MM.1S (cell line): ENCODE measurements at regions not wholly inside any gene's neighbourhood (a gene's known extent, or its start where the extent isn't known, plus 50 kb on each side); places are given as distances from the start of the nearest gene placed in this dataset.
A peak's percentile ranks its signal among the peaks of the same experiment; 100 is the strongest.

ENCODE experiments used
- DNase-seq: peaks from one replicate; pipeline ENCODE4 v3.0.0-alpha.2; 2015
- H2AFZ ChIP-seq: fragments of 300-600 bp; sonication (generic); 2 replicates; pipeline ENCODE4 v1.6.0; 2016; ENCODE audit warnings: antibody characterized with exemption, low read length
- H3F3A ChIP-seq: fragments of 300-600 bp; sonication (generic); 2 replicates; pipeline ENCODE4 v1.6.1; 2016; ENCODE audit warnings: mild to moderate bottlenecking, antibody characterized with exemption, low read length, moderate library complexity, mixed read lengths; ENCODE audit not compliant: insufficient read depth
- H3K27ac ChIP-seq: fragments of 300-600 bp; sonication (generic); 2 replicates; pipeline ENCODE4 v1.5.1; 2016; ENCODE audit warnings: mild to moderate bottlenecking, low read length
- H3K27me3 ChIP-seq: fragments of 300-600 bp; sonication (generic); replicated peaks from 2 replicates; pipeline ENCODE4 v1.6.0; 2016; ENCODE audit warnings: low read length; ENCODE audit not compliant: insufficient read depth
- H3K36me3 ChIP-seq: fragments of 300-600 bp; sonication (generic); replicated peaks from 2 replicates; pipeline ENCODE4 v1.6.1; 2016; ENCODE audit warnings: mild to moderate bottlenecking, low read length, mixed read lengths; ENCODE audit not compliant: insufficient read depth
- H3K4me1 ChIP-seq: fragments of 300-600 bp; sonication (generic); 2 replicates; pipeline ENCODE4 v1.6.1; 2016; ENCODE audit warnings: low read length, mixed read lengths
- H3K4me2 ChIP-seq: fragments of 300-600 bp; sonication (generic); 2 replicates; pipeline ENCODE4 v1.6.0; 2016; ENCODE audit warnings: low read depth, low read length
- H3K4me3 ChIP-seq: fragments of 300-600 bp; sonication (generic); 2 replicates; pipeline ENCODE4 v1.5.1; 2016; ENCODE audit warnings: low read length, mixed read lengths
- H3K79me2 ChIP-seq: fragments of 300-600 bp; sonication (generic); 2 replicates; pipeline ENCODE4 v1.6.1; 2016; ENCODE audit warnings: mixed run types, low read length, mixed read lengths
- H3K9ac ChIP-seq: fragments of 300-600 bp; sonication (generic); 2 replicates; pipeline ENCODE4 v1.6.1; 2016; ENCODE audit warnings: low read length, mixed read lengths
- H3K9me2 ChIP-seq: fragments of 300-600 bp; sonication (generic); replicated peaks from 2 replicates; pipeline ENCODE4 v1.6.1; 2016; ENCODE audit warnings: mild to moderate bottlenecking, low read length, mixed read lengths; ENCODE audit not compliant: insufficient read depth
- H3K9me3 ChIP-seq: fragments of 300-600 bp; sonication (generic); replicated peaks from 2 replicates; pipeline ENCODE4 v1.6.1; 2016; ENCODE audit warnings: mild to moderate bottlenecking, low read length, mixed read lengths; ENCODE audit not compliant: insufficient read depth
- H4K20me1 ChIP-seq: fragments of 300-600 bp; sonication (generic); 2 replicates; pipeline ENCODE4 v1.6.1; 2016; ENCODE audit warnings: mild to moderate bottlenecking, low read length, moderate library complexity, mixed read lengths; ENCODE audit not compliant: insufficient read depth
- CTCF ChIP-seq: fragments of 300-600 bp; sonication (generic); IDR thresholded peaks from 2 replicates; pipeline ENCODE4 v1.5.1; 2016; ENCODE audit warnings: antibody characterized with exemption, low read length, mixed read lengths
- EZH2 ChIP-seq: fragments of 300-600 bp; sonication (generic); optimal IDR thresholded peaks from 2 replicates; pipeline ENCODE3; 2017; ENCODE audit warnings: low read depth, mild to moderate bottlenecking, antibody characterized with exemption, low read length, mixed read lengths
- EZH2phosphoT487 ChIP-seq: fragments of 300-600 bp; sonication (generic); IDR thresholded peaks from 2 replicates; pipeline ENCODE4 v1.6.1; 2018; ENCODE audit warnings: antibody characterized with exemption, low read length

DNA sequence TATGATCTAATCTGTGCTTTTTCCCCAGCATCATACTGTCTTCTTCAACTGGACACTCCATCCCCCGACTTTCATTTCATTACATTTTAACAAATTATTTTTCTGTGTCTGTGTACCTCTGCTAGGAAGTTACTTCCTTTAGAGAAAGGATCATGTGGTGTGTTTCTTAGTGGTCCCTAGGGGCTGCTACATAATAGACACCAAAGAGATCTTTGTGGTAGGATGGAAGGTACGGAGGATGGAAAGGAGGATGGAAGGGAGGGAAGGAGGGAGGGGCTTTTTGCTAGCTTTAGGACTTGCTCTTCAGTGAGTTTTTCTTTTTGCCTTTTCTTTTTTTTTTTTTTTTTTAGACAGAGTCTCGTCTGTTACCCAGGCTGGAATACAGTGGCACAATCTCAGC, 95.7 kb downstream of the TNFAIP3 start:
- Histone ChIP-seq H2AFZ (0 out of 2 replicates have a peak overlapping the region, but pooled peaks have one; percentile 10), H3K4me2 (no peak overlapping the region), H3K27me3 (no peaks in the 10 kb centered on the region), H3K79me2 (no peaks in the 10 kb centered on the region), H3F3A (peaks cover 26% of the 10 kb centered on the region), H3K9me3 (no peaks in the 10 kb centered on the region), H3K4me1 (peaks cover 64% of the 10 kb centered on the region), H4K20me1 (no peaks in the 10 kb centered on the region), H3K27ac (peak overlapping the region; percentile 19; the same call in 1 of the 2 replicates), H3K9me2 (no peaks in the 10 kb centered on the region), H3K4me3 (no peak overlapping the region), H3K36me3 (no peaks in the 10 kb centered on the region), H3K9ac (no peak overlapping the region)
- no peak for DNase-seq
- TF ChIP-seq EZH2phosphoT487 = no peak
- no peak for TF ChIP-seq EZH2
- no peak for TF ChIP-seq CTCF

- peak; percentile 81 for DNase-seq
- Histone ChIP-seq H3K27me3 (no peaks in the 10 kb centered on the region), H3K27ac (peak overlapping the region; percentile 63; the same call in 1 of the 2 replicates), H3K79me2 (no peaks in the 10 kb centered on the region), H3K36me3 (no peaks in the 10 kb centered on the region), H4K20me1 (no peaks in the 10 kb centered on the region), H3K4me1 (peaks cover 70% of the 10 kb centered on the region), H3K9ac (no peak overlapping the region), H3K9me3 (no peaks in the 10 kb centered on the region), H3F3A (peaks cover 28% of the 10 kb centered on the region), H2AFZ (no peak overlapping the region), H3K4me3 (no peak overlapping the region), H3K4me2 (peak overlapping the region; percentile 14), H3K9me2 (no peaks in the 10 kb centered on the region)
- TF ChIP-seq CTCF = no peak
These were observed 97.8 kb downstream of the TNFAIP3 start for GRCh38 chr6:137964876-137965275.

DNA sequence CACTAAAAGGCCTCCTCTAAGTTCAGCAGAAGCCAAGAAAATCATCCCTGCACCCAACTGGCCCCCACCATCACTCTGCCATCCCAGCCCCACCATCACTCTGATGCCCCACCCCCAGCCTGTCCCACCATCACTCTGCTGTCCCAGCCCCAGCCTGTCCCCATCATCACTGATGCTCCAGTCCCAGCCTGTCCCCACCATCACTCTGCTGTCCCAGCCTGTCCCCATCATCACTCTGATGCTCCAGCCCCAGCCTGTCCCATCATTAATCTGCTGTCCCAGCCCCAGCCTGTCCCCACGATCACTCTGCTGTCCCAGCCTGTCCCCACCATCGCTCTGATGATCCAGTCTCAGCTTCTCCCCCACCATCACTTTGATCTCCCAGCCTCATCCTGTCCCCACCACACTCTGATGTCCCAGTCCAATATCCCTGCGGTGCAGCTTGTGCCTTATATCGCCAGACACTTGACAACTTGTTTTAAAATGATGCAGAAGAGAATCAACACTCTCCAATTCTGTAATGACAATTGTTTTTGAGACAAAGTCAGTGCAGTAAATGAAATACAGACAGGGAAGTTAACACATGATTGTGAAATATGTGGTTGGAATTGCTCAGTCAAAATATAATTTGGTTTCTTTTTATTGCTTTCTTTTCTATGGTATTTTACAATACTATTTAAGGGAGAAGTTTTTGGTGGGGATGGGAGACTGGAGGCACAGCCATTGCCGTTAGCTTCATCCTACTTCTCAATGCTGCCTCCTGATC, 100.8 kb downstream of the TNFAIP3 start:
- H2AFZ ChIP-seq = no peak overlapping the region
- no peak overlapping the region for H3K4me2 ChIP-seq
- peaks cover 67% of the 10 kb centered on the region for H3K4me1 ChIP-seq
- no peaks in the 10 kb centered on the region for H3K79me2 ChIP-seq
- no peaks in the 10 kb centered on the region for H3K9me2 ChIP-seq
- no peaks in the 10 kb centered on the region for H3K36me3 ChIP-seq
- H3F3A ChIP-seq = peaks cover 25% of the 10 kb centered on the region
- no peak overlapping the region for H3K4me3 ChIP-seq
- H4K20me1 ChIP-seq = no peaks in the 10 kb centered on the region
- H3K9ac ChIP-seq = no peak overlapping the region
- H3K27me3 ChIP-seq = no peaks in the 10 kb centered on the region
- TF ChIP-seq EZH2phosphoT487 (no peak), CTCF (no peak), EZH2 (no peak)
- no peaks in the 10 kb centered on the region for H3K9me3 ChIP-seq
- peak overlapping the region; percentile 74; the same call in 1 of the 2 replicates for H3K27ac ChIP-seq
- DNase-seq = peak; percentile 1
